ENCODE measurements at regions not wholly inside any gene's neighbourhood (a gene's known extent, or its start where the extent isn't known, plus 50 kb on each side); places are given as distances from the start of the nearest gene placed in this dataset.
A peak's percentile ranks its signal among the peaks of the same experiment; 100 is the strongest.

DNA sequence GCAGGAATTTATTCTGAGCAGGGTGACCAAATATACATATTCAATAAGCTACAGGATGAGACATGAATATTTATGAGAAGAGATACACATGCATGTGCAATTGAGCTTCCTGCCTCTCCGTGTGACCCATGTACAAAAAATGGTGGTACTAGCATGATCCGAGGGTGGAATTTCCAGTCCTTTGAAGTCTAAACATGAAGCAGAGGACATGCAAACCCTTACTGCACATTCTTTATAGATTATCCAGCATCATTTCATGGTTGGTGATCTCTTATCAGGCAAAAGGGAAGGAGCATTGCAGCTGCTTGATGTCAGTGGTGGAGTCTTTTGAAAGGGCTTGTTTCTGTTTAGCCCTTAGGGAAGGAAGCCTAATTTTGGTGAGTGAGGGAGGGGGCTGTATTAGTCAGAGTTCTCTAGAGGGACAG lies 448.6 kb downstream of the SETD4 start:
- CTCF ChIA-PET, result interaction anchor here (0.7 kb wide), 1 partner anchor 229 kb away, joined by 3 read pairs; no protein-coding TSS in a partner anchor
- H3K27ac Mint-ChIP-seq (ENCODE audit: low read depth, unreplicated experiment), result no peak overlapping the region
- DNase-seq (ENCODE audit: unreplicated experiment), result no peak

GRCh38 chr21:35609263-35609662 lies 451.1 kb downstream of the SETD4 start:
- Mint-ChIP-seq H3K4me1 (ENCODE audit: insufficient read depth, unreplicated experiment) (peaks cover 12% of the 10 kb centered on the region), H3K27ac (ENCODE audit: low read depth, unreplicated experiment) (no peak overlapping the region), H3K9me3 (ENCODE audit: unreplicated experiment) (no peaks in the 10 kb centered on the region), H3K27me3 (ENCODE audit: insufficient read depth, unreplicated experiment) (no peaks in the 10 kb centered on the region), H3K4me3 (ENCODE audit: unreplicated experiment) (no peak overlapping the region), H3K36me3 (ENCODE audit: insufficient read depth, unreplicated experiment) (peaks cover 4% of the 10 kb centered on the region)
- DNase-seq (ENCODE audit: unreplicated experiment), result peak; percentile 34
- POLR2A ChIA-PET, result no interaction called here
- CTCF ChIA-PET, result no interaction called here
- no TSS peak for BruUV-seq (replicated peaks)
- TF ChIP-seq CTCF (IDR thresholded peaks at IDR 0.05; ENCODE audit: unreplicated experiment), result no peak
- intact Hi-C loops (cut with micrococcal nuclease), result no loop called here

More for the DNA sequence above, 448.6 kb downstream of the SETD4 start:
- Mint-ChIP-seq H3K36me3 (ENCODE audit: insufficient read depth, unreplicated experiment) (peaks cover 4% of the 10 kb centered on the region), H3K27me3 (ENCODE audit: insufficient read depth, unreplicated experiment) (no peaks in the 10 kb centered on the region), H3K4me3 (ENCODE audit: unreplicated experiment) (no peak overlapping the region), H3K9me3 (ENCODE audit: unreplicated experiment) (no peaks in the 10 kb centered on the region), H3K4me1 (ENCODE audit: insufficient read depth, unreplicated experiment) (peaks cover 19% of the 10 kb centered on the region)
- no TSS peak for BruUV-seq (replicated peaks)
- intact Hi-C loops (cut with micrococcal nuclease), result loop anchor here (10.0 kb wide), 1 partner anchor 867 kb away; no protein-coding TSS in a partner anchor
- POLR2A ChIA-PET, result interaction anchor here (0.6 to 1.3 kb wide), 2 partner anchors 29 to 500 kb away, joined by 3 read pairs; no protein-coding TSS in a partner anchor
- TF ChIP-seq CTCF (IDR thresholded peaks at IDR 0.05; ENCODE audit: unreplicated experiment), result no peak

GRCh38 chr21:35607406-35607805 lies 452.9 kb downstream of the SETD4 start:
- Mint-ChIP-seq H3K9me3 (ENCODE audit: unreplicated experiment) (no peaks in the 10 kb centered on the region), H3K4me3 (ENCODE audit: unreplicated experiment) (no peak overlapping the region), H3K27me3 (ENCODE audit: insufficient read depth, unreplicated experiment) (no peaks in the 10 kb centered on the region), H3K36me3 (ENCODE audit: insufficient read depth, unreplicated experiment) (peaks cover 4% of the 10 kb centered on the region), H3K4me1 (ENCODE audit: insufficient read depth, unreplicated experiment) (peaks cover 6% of the 10 kb centered on the region), H3K27ac (ENCODE audit: low read depth, unreplicated experiment) (no peak overlapping the region)
- CTCF ChIA-PET, result no interaction called here
- intact Hi-C loops (cut with micrococcal nuclease), result no loop called here
- POLR2A ChIA-PET, result no interaction called here
- DNase-seq (ENCODE audit: unreplicated experiment), result no peak
- BruUV-seq (replicated peaks), result no TSS peak
- TF ChIP-seq CTCF (IDR thresholded peaks at IDR 0.05; ENCODE audit: unreplicated experiment), result no peak

DNA sequence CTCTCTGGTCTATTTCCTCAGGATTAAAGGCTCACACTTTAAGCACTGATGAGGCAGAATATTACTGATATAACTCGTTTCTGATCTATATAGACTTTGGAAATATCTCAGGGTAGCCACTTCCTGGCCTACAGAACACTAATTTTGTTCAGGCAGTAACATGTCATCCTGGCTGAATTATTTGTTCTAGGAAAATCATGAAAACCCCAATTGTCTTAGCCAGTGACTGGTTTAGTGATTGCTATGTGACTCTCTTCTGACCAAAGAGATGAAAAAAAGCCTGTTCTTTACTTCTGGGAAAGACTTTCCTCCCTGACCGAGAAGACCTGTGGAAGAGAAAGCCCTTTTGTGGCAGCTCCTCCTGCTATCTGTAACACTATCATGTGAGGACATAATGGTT lies 453.7 kb downstream of the SETD4 start:
- ChIA-PET CTCF (interaction anchor here (0.7 kb wide), 1 partner anchor 12 kb away, joined by 3 read pairs; no protein-coding TSS in a partner anchor), POLR2A (no interaction called here)
- no TSS peak for BruUV-seq (replicated peaks)
- Mint-ChIP-seq H3K27ac (ENCODE audit: low read depth, unreplicated experiment) (no peak overlapping the region), H3K27me3 (ENCODE audit: insufficient read depth, unreplicated experiment) (no peaks in the 10 kb centered on the region), H3K4me3 (ENCODE audit: unreplicated experiment) (no peak overlapping the region), H3K4me1 (ENCODE audit: insufficient read depth, unreplicated experiment) (peaks cover under 1% of the 10 kb centered on the region), H3K36me3 (ENCODE audit: insufficient read depth, unreplicated experiment) (peaks cover 4% of the 10 kb centered on the region), H3K9me3 (ENCODE audit: unreplicated experiment) (no peaks in the 10 kb centered on the region)
- intact Hi-C loops (cut with micrococcal nuclease), result no loop called here
- no peak for TF ChIP-seq CTCF (IDR thresholded peaks at IDR 0.05; ENCODE audit: unreplicated experiment)
- no peak for DNase-seq (ENCODE audit: unreplicated experiment)

All from MCF 10A (cell line).